HG02973 (cell line): ENCODE measurements at regions not wholly inside any gene's neighbourhood (a gene's known extent, or its start where the extent isn't known, plus 50 kb on each side); places are given as distances from the start of the nearest gene placed in this dataset.

Experiments used
- ATAC-seq: cut with Tn5 transposase; IDR thresholded peaks from one replicate; pipeline ENCODE4 v1.9.1; 2021; ENCODE audit warnings: moderate library complexity; ENCODE audit not compliant: unreplicated experiment

DNA sequence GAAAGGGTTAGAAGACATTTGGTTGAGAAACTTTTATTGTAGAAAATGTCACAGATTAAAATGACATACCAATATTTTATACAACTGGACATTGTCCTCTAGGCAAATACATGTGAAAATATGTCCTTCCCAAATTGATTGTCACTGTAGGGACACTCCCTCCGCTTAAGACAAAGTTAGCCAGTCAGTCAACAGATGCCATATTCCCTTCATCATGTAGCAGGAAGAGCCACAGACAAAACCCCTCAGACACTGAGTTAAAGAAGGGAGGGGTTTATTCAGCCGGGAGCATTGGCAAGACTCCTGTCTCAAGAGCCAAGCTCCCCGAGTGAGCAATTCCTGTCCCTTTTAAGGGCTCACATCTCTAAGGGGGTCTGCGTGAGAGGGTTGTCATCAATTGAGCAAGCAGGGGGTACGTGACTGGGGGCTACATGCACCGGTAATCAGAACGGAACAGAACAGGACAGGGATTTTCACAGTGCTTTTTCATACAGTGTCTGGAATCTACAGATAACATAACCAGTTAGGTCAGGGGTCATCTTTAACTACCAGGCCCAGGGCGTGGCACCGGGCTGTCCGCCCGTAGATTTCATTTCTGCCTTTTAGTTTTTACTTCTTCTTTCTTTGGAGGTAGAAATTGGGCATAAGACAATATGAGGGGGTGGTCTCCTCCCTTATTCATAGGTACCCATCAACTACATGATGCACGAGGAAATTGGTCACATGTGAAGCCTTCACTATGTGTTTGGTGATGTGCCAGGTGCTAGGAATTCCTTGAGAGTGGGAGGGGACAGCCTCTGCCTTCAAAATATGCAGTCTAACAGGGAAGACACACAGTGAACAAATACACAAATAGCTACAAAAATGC, 155.7 kb upstream of the CDYL start:
- ATAC-seq: no peak

DNA sequence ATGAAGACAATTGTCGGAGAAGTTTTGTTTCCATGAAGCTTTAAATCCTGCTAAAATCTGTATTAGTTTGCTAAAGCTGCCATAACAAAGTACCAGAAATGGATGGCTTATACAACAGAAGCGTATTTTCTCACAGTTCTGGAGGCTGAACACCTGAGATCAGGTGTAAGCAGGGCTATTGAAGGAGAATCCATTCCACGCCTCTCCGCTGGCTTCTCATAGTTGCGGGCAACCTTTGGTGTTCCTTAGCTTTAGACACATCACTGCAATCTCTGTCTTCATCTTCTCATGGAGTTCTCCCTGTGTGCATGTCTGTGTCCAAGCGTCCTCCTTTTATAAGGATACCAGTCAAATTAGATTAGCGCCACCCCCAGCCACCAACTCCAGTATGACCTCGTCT, 159.9 kb upstream of the CDYL start:
- ATAC-seq: no peak

DNA sequence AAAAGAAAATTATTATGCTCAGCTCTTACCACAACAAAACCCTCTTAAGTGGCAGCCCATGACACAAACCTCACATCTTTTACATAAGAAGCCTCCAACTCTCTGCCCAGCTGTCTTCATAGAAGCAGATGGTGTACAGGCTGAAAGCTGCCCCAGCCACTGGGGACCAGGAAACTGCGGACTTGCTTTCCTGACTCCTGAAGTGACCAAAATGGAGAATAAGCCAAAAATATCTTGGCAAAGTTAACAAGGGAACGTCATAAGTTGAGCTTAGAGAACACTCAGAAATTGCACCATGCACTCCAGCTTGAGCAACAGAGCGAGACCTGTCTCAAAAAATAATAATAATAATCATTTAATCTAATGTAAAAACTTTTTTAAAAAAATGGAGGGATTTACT, 160.3 kb upstream of the CDYL start:
- no peak for ATAC-seq

DNA sequence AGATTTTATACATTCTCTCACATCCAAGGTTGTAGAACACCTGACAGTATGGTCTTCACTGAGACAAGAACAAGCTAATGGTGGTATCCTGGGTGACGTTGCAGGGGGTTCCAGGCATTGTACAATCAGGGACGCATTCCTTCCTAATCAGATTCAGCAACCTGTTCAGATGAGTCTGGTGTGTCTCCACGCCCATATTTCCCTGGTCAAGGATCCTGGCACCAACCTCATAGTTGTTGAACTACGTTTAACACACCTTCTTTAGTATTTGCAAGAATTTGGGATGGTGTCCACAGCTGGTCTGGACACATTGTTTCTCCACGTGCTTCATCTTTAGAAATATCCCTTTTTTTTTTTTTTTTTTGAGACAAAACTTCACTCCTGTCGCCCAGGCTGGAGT, 161.0 kb upstream of the CDYL start:
- no peak for ATAC-seq

DNA sequence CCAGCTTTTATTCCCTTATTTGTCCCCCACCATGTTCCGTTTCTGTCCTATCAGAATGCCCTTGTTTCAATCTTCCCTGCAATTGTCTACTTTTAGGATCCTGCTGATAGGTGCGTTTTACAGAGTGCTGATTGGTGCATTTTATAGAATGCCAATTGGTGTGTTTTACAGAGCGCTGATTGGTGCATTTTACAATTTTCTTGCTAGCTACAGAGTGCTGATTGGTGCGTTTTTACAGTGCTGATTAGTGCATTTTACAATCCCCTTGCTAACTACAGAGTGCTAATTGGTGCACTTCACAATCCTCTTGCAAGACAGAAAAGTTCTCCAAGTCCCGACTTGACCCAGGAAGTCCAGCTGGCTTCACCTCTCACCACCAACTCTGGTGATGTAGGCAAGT, 161.6 kb upstream of the CDYL start:
- no peak for ATAC-seq

DNA sequence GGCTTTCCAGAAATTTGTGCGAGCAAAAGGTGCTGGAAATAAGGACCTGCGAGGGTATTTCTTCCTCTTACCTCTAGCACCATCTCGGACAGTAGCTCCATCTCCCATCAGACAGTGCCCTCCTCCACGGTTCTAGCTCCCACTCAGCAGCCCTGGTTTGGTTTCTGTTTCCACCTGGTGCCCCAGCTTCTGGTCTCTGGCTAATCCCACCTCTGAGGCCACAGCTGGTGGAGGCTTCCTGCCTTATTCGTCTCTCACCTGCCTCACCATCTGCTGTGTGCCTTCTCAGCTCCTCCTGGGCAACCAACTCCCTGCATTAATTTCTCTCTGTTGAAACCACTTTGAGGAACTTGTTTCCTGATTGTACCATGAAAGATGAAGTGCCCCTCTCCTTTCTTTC, 162.4 kb upstream of the CDYL start:
- no peak for ATAC-seq

DNA sequence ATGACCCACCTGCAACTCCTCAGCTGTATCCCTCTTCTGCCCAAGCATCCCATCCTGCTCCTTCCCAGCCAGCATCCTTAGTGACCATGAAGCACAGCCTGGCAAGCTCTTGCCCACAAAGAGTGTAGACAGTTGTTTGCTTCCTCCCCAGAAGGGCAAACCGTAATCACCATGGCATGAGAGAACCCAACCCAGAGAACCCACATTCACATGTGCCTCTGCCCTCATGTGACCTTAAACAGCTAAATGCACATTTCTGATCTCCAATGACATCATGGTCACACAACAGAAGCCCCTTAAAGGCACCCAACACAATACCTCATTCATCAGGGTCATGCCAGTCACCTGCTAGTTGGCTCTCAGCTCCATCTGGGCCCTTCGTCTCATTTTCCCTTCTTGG, 162.8 kb upstream of the CDYL start:
- no peak for ATAC-seq

DNA sequence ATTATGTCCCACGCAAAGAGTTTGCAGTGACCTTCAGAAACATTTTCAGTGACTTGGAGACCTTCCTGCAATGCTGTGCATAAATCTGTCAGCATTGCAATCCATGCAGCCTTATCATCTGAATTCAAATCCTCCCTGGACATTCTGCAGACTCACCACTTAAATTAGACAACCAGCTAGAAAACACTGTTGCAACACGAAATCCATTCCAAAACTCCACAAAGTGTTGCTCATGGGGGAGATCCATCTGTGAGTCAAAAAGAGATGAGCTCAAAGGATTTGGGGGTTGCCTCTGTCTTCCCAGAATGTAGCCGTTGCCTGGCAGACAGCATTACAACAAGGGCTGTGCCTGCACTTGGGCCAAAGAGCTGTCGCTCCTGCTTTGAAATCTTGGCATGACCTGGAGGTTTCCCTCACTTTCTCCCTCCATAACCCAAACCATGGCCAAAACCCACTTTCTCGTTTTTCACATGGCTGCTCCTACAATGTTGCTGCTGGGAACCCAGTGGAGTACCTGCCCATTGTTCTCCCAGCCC, 163.5 kb upstream of the CDYL start:
- ATAC-seq: no peak

DNA sequence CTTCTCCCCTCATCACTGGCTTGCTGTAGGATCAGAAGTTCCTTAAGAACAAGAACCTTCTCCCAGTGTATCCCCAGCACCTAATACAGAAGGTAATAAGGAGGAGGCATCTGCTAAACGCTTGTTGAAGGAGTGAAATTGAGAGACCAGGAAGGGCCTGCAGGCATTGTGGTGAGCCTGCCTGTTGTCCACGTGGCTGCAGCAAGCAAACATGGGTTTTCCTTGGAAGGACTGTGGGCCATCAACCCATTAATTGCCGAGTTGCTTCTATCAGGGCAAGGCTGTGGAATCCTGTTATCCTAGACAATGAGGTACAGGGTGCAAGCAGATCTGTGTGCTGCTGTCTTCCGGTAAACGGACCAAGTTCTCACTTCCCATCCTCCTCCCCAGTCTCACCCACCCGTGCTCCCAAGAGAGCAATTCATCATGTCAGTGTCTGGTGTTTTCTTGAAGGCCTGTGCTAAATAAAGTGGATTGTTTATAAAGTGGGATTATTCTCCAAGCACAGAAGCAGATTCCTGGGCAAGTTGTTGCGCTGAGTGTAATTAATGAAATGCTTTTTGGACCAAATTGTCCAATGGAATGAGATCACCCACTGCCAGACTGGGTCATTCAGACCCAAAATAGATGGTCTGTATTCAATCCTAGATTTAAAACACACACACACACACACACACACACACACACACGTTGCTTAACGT, 164.6 kb upstream of the CDYL start:
- ATAC-seq: no peak

DNA sequence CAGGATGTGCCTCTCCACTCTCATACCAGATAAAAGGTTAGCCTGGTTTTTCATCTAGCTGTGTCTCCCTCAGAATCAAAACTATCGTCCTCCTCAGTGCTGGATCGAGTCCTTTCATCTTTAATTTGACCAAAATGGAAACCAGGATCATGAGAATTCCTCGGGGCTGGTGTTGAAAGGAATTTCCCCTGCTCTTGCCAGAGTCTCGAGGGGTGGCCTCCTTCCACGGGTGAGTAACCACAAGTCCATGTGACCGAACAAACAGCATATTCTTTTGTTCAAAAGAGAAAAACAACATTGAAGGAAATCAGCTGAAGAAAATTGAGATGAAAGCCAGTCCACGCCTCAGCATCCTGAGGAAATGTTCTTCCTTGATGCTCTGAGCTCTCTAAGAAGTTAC, 165.9 kb upstream of the CDYL start:
- no peak for ATAC-seq

DNA sequence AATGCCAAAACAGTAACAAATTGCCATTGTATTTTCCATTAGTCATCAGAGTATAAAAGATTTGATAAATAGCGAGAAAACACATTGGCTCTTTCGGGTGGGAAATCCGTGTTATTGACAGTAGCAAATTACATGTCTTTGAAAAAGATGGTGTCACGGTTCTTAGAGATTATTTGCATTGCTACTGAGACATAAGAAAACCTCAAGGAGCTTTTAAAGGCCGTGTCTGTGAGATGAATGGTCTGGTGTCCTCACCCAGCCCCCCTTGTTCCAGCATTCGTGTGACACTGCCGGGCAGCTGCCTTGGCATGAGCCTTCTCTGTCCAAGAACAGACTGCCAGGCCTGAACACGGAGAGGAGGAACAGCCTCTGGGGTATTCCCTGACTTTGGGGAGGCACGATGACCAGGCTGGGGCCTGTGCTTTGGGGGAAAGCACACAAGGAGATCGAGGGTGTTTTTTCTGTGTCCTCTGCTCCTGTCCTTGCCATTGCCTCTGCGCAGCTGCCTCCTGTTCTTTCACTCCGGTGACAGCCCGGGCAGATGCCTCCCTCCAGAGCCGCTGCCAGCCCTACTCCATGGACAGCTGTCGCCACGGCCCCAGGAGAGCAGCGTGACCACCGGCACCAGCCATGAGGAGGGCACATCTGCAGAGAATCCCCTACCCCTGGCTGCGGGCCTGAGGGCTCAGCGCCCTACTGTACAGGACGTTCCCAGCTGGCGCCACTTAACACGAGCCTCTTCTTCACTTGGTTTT, 167.7 kb upstream of the CDYL start:
- no peak for ATAC-seq

DNA sequence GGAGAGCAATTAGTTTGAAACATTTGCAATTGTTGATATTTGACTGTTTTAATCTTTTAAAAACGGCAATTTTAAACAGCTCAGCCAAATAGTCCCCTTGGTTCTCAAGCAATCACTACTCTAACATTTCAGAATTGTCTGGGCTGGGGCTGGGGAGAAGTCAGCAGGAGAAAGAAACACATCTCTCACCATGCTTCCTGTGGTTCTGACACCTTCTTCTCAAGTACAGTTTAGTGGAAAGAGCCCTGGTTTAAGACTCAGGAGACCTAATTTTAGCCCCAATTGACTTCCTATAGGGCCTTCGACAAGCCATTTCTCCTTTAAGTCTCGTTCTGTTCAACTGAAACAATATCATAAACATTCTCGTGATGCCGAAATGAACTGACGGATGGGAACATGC, 168.4 kb upstream of the CDYL start:
- no peak for ATAC-seq

DNA sequence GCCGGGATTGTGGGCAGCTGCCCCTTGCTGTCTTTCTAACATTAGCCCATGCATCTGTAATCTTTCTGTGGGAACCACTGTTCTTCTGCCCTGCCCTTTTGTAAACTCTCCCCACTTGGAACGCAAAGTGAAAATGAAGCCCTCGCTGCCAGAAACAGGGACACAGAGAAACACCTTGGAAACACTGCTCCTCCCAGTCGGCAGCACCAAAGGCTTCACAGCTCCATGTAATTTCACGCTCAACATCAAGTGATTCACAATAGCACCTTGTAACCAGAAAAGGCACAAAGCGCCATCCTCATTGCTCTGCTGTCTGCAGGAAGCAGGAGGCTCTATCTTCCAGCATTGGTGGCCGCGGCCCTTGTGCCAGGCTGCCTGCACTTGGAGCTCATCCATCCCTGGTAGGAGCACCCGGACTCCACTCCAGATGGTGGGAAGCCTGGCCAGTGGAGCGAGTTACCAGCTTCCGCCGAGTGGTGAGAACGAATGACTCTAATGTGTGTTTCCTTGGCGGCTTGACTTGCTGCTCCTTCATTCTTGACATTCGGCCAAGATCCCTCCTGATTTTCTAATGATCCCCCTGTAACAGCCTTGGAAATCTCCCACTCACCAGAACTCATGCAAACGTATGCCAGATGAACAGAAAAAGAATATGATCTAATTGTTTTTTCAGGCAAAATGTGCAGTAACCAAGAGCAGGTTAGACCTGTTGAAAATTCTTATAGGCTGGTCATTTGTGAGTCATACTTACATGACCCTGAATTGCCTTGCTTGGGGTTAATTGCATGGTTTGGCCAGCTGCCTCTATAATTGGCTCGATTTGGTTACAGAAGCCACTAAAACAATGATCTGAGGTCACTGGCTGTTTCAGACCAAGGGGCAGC, 169.1 kb upstream of the CDYL start:
- ATAC-seq: no peak

DNA sequence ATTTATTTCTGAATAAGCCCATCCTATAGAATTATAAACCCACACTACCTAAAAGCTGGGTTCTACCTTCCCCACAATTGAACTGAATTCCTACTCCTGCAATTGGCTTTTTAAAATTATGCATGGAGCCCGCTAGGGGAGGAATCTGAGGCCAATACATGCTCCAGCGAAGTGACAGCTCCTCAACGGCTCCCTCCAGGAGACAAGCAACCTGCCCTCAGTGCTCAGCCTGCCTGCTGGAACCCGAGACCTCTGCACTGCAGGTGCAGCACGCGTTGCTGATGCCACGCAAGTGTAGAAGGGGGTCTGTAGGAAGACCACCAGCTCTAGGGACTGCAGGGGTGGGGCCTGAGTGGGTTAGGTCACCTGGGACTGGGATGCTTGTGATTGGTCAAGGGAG, 170.2 kb upstream of the CDYL start:
- ATAC-seq: no peak

DNA sequence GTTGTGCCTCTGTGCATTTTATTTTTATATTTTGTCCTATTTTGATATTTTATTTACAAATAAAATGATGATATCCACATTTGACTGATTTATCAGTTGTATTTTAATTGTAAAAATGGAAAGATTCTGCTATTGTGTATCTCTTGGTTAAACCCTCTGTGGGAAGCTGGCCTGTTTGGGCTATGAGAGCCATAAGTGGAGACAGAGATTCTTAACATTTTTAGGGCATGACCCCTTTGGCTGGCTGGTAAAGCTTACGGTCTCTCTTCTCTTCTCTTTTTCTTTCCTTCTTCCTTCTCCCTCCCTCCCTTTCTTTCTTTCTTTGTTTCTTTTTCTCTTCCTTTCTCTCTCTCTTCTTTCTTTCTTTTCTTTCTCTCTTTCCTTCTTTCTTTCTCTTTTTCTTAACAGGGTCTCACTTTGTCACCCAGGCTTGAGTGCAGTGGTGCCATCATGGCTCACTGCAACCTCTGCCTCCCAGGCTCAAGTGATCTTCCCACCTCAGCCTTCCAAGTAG, 172.3 kb upstream of the CDYL start:
- no peak for ATAC-seq

DNA sequence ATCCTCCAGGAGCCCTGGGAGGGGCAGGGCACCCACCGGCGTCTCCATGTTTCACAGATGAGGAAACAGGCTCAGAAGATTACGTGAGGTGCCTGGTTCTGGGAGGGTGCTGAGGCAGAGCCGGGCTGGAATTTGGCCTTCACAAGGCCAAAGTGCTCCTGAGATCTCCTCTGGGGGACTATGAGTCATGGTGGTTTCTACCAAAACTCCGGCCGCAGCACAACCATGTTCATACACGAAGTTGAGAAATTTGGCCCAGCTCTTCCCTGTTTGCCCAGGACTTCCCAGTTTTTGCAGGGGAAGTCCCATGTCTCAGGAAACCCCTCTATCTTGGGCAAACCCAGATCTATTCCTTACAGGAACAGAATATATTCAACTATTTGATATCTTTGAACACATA, 172.9 kb upstream of the CDYL start:
- ATAC-seq: no peak

DNA sequence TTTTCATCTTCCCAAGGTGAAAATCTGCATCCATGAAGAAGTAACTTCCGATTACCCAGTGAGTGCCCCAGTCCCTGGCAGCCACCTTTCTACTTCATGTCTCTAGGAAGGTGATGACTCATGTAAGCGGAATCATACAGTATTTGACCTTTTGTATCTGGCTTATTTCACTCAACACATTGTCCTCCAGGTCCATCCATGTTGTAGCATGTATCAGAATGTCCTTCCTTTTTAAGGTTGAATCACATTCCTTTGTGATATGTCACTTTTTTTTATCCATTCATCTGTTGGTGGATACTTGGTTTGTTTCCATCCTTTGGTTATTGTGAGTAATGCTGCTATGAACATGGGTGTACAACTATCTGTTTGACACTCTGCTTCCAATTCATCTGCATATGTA, 176.3 kb upstream of the CDYL start:
- ATAC-seq: no peak

DNA sequence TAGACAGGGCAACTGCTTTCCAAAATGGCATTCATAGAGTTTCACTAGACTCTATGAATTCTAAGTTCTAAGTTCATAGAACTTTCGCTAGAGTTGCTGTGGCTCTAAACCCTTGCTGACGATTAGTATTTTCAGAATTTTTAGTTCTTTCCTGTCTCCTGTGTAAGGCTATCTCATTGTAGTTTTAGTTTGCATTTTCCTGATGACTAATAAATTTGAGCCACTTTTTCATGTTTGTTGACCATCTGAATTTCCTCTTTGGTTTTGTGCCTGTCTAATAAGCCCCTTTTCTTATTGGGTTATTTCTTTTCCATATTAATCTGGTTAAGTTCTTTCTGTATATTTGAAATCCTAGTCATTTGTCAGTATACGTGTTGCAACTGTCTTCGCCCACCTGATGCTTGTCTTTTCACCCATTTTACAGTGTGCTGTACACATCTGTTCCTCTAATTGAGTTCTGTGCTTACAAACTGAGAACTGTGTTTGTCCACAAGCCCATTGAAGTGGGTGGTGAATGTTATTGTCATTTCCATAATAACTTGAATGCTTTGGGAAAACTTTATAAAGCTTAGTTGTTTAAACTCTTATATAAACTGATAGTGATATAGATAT, 177.7 kb upstream of the CDYL start:
- ATAC-seq: no peak

DNA sequence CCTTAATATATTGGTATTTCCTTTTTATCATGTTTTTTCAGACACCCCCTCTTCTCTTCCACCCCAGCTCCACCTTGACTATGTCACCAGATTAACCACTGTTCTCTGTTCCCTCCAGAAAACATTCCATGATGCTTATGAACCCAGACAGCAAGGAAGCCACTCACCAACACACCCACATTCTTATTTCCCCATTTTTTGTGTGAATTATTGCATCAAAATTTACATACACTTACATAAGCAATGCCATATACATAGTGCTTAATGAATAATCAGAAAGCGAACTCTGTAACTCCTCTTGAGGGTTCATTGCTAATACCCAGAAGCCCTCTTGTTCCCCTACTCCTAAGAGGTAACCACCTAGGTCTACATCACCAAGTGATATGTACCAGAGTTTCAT, 182.3 kb upstream of the CDYL start:
- ATAC-seq: no peak

DNA sequence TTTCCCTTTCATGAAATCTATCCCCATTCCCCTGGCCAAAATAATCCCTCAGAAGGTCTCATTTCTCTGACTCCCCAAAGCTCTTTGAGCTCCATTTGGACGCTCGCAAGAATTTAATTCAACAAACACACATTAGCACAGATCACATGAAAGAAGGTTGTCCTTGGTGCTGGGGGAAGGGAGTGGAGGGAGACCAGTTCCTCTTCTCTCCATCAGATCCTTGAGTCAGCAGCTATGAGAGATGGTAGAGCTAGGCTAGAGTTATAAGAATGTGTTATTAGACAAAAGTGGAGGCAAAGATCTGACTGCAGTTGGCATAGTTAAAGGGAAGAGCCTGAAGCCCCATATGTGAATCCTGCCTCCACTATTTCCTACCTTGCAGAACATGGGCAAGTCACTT, 184.2 kb upstream of the CDYL start:
- ATAC-seq: no peak
